Activated T-cell treated with anti-CD3 and anti-CD28 coated beads, Interleukin-2, amount 50 U/mL, for 48 hours (primary cell): ENCODE measurements at regions not wholly inside any gene's neighbourhood (a gene's known extent, or its start where the extent isn't known, plus 50 kb on each side); places are given as distances from the start of the nearest gene placed in this dataset.

Source experiments
- DNase-seq, 2 experiments: peaks; one replicate each; pipeline ENCODE4 v3.0.0-alpha.2; 2020

- DNase-seq = no peak
Measured at GRCh38 chr3:14288833-14289451, 110.3 kb downstream of the LSM3 start.

GRCh38 chr3:14289590-14290461 is 111.2 kb downstream of the LSM3 start:
- no peak for DNase-seq

- DNase-seq = no peak
Measured at GRCh38 chr3:14290631-14291385, 111.6 kb upstream of the SLC6A6 start.

GRCh38 chr3:14295037-14295436 is 107.4 kb upstream of the SLC6A6 start:
- no peak for DNase-seq

- no peak for DNase-seq
Measured at GRCh38 chr3:14295801-14296200, 106.6 kb upstream of the SLC6A6 start.

- no peak for DNase-seq
Measured at GRCh38 chr3:14297305-14297704, 105.1 kb upstream of the SLC6A6 start.

GRCh38 chr3:14297784-14298236 is 104.6 kb upstream of the SLC6A6 start:
- DNase-seq = no peak

- no peak for DNase-seq
Measured at GRCh38 chr3:14298442-14298841, 104.0 kb upstream of the SLC6A6 start.

GRCh38 chr3:14298991-14299555 is 103.3 kb upstream of the SLC6A6 start:
- DNase-seq = no peak

- DNase-seq = no peak
Measured at GRCh38 chr3:14299767-14300166, 102.6 kb upstream of the SLC6A6 start.

GRCh38 chr3:14300721-14301399 is 101.5 kb upstream of the SLC6A6 start:
- no peak for DNase-seq

GRCh38 chr3:14301558-14301957 is 100.8 kb upstream of the SLC6A6 start:
- DNase-seq = no peak

GRCh38 chr3:14303336-14304100 is 98.9 kb upstream of the SLC6A6 start:
- DNase-seq = no peak

- no peak for DNase-seq
Measured at GRCh38 chr3:14304101-14305045, 98.0 kb upstream of the SLC6A6 start.

GRCh38 chr3:14305324-14305723 is 97.1 kb upstream of the SLC6A6 start:
- no peak for DNase-seq

- no peak for DNase-seq
Measured at GRCh38 chr3:14306142-14306541, 96.3 kb upstream of the SLC6A6 start.

- DNase-seq = no peak
Measured at GRCh38 chr3:14307656-14308302, 94.6 kb upstream of the SLC6A6 start.

- DNase-seq = no peak
Measured at GRCh38 chr3:14311729-14312128, 90.7 kb upstream of the SLC6A6 start.

GRCh38 chr3:14312375-14312774 is 90.0 kb upstream of the SLC6A6 start:
- no peak for DNase-seq

- DNase-seq = no peak
Measured at GRCh38 chr3:14317057-14317553, 85.3 kb upstream of the SLC6A6 start.
